ENCODE measurements at regions not wholly inside any gene's neighbourhood (a gene's known extent, or its start where the extent isn't known, plus 50 kb on each side); places are given as distances from the start of the nearest gene placed in this dataset.

DNA sequence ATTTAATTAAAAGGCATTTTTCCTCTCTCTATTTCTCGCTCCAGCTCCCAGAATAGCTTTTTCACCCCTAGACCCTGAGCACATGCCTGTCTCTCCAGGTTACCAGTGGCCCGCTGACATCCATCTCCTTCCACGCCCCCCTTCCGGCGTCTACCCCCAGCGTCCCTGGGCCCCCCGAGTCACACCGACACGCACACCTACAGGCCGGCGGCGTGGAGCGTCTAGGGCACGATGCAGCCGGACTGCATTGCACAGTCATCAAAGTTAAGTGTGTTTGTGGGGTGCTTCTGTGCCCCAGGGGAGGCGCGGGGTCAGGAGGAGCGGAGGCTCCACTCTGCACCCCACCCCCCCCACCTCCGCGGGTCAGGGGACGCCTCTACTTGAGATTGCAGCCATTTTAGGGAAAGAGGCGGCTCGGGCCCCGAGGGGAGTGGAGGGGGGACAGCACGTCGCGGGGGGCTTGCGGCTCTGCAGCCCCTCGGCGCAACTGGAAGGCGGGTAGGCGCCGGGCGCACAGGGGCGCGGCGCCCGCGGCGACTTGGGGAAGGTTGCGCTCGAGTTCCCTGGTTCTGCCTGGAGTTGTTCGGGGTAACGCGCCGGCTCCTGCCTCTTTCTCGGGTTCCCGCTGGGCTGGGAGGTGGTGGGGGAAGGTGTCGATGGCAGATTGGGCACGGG is 112.7 kb downstream of the DHX15 start:
- Histone ChIP-seq H3K4me3 (peak overlapping the region; percentile 64), H3K4me1 (peaks cover 46% of the 10 kb centered on the region), H3K27me3 (peaks cover 36% of the 10 kb centered on the region), H3K9me3 (no peaks in the 10 kb centered on the region), H3K36me3 (no peaks in the 10 kb centered on the region), H3K27ac (no peak overlapping the region)
- TF ChIP-seq EP300 (IDR thresholded peaks at IDR 0.05) (no peak), POLR2A (IDR thresholded peaks at IDR 0.05) (no peak), POLR2AphosphoS5 (IDR thresholded peaks at IDR 0.05) (no peak)
- TF ChIP-seq, protein P1, sequence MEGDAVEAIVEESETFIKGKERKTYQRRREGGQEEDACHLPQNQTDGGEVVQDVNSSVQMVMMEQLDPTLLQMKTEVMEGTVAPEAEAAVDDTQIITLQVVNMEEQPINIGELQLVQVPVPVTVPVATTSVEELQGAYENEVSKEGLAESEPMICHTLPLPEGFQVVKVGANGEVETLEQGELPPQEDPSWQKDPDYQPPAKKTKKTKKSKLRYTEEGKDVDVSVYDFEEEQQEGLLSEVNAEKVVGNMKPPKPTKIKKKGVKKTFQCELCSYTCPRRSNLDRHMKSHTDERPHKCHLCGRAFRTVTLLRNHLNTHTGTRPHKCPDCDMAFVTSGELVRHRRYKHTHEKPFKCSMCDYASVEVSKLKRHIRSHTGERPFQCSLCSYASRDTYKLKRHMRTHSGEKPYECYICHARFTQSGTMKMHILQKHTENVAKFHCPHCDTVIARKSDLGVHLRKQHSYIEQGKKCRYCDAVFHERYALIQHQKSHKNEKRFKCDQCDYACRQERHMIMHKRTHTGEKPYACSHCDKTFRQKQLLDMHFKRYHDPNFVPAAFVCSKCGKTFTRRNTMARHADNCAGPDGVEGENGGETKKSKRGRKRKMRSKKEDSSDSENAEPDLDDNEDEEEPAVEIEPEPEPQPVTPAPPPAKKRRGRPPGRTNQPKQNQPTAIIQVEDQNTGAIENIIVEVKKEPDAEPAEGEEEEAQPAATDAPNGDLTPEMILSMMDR (IDR thresholded peaks at IDR 0.05), result no peak
- DNase-seq (ENCODE audit: low spot score in 2 of 2), result peak in 1 of 2 donors; percentile 63
- under 1% methylated on average over 33 of the region's 50 CpGs for WGBS

DNA sequence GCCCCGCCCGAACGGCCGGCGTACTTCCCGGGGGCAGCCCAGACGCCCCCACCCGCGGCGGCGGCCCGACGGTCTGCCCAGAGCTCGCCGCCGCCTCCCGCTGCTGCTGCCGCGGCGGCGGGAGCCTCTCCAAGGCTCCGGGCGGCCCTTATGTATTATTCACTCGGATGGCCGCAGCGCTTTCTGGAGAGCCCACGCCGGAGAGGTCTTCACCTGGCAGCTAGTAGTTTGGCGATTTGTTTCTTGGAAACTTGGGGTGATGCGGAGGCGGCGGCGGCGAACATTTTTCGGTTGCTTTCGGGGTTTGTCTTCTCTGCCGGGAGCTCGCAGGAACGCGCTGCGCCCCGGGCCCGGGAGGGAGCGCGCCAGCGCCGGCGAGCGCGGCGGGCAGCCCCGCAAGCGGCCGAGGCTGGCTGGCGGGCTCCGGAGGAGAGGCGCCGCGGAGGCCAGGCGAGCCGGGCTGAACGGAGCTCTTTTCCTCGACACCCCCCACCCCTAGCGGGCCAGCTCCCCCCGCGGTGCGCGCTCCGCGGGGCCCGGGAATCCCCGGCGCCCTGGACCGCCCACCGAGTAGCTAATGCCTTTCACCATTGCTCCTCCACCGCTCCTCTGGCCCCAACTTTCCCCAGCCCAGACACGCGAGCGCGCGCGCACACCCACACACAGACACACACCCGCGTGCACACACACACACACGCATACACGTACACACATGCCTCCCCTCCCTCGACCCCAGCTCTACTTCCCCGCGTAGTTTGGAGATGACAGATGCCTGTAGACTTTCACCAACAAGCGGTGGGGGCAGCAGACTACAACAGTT is 113.5 kb downstream of the DHX15 start:
- peak overlapping the region; percentile 43 for H3K27ac ChIP-seq
- H3K36me3 ChIP-seq, result no peaks in the 10 kb centered on the region
- H3K27me3 ChIP-seq, result peaks cover 36% of the 10 kb centered on the region
- H3K4me3 ChIP-seq, result peak overlapping the region; percentile 64
- DNase-seq (ENCODE audit: low spot score in 2 of 2), result peak in 1 of 2 donors; percentile 67
- under 1% methylated on average over 43 of the region's 90 CpGs for WGBS
- no peak for TF ChIP-seq POLR2A (IDR thresholded peaks at IDR 0.05)
- no peak for TF ChIP-seq POLR2AphosphoS5 (IDR thresholded peaks at IDR 0.05)
- no peak for TF ChIP-seq EP300 (IDR thresholded peaks at IDR 0.05)
- TF ChIP-seq, protein P1 (IDR thresholded peaks at IDR 0.05), result no peak
- H3K9me3 ChIP-seq, result no peaks in the 10 kb centered on the region
- H3K4me1 ChIP-seq, result peaks cover 46% of the 10 kb centered on the region

DNA sequence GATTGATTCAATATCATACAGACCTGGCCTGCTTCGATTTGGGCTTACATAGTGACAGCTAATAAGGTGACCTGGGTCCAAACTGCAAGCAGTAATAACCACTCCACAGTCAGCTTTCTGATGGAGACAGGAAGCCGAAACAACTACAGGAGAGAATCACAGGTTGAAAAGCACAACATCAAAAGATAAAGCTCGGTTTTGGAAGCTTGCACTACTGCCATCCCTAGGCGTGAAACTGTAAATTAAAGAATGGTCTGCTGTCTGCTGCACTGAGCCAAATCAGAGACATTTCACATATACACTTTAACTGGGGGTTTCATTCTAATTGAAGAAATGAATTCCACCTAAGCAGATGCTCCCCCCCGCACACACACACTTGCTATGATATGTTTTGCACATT is 116.3 kb downstream of the DHX15 start:
- H3K9me3 ChIP-seq, result no peaks in the 10 kb centered on the region
- H3K27ac ChIP-seq, result no peak overlapping the region
- no peak for TF ChIP-seq POLR2AphosphoS5 (IDR thresholded peaks at IDR 0.05)
- no peak overlapping the region for H3K4me3 ChIP-seq
- no peaks in the 10 kb centered on the region for H3K36me3 ChIP-seq
- H3K27me3 ChIP-seq, result peaks cover 43% of the 10 kb centered on the region
- no peak for DNase-seq (ENCODE audit: low spot score in 2 of 2)
- peaks cover 41% of the 10 kb centered on the region for H3K4me1 ChIP-seq
- WGBS, result 83% methylated on average over 5 of the region's 5 CpGs

DNA sequence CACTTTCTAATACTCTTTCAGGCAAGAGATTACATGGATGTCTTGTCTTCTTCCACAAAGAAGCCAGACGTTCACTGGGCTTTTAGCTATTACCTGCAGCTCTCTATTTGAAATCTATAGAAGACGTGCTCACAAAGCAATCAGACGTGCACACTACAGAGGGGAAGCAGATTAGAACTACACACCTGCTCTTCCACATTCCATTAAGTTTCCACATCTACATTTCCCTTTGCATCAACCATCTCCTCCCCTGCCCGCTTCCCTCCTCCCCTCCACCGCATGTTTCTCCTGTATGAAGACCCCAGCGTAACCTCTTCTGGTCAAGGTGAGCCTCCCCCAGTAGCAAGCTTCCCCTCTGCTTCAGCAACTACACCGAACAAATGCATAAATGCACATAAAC is 119.8 kb downstream of the DHX15 start:
- DNase-seq (ENCODE audit: low spot score in 2 of 2), result no peak
- no peak for TF ChIP-seq POLR2AphosphoS5 (IDR thresholded peaks at IDR 0.05)
- no peak for TF ChIP-seq POLR2A (IDR thresholded peaks at IDR 0.05)
- TF ChIP-seq, protein P1 (IDR thresholded peaks at IDR 0.05), result no peak
- TF ChIP-seq EP300 (IDR thresholded peaks at IDR 0.05), result no peak
- peaks cover 6% of the 10 kb centered on the region for H3K4me1 ChIP-seq
- no peak overlapping the region for H3K27ac ChIP-seq
- no peaks in the 10 kb centered on the region for H3K36me3 ChIP-seq
- WGBS, result 73% methylated on average over 7 of the region's 7 CpGs
- H3K9me3 ChIP-seq, result no peaks in the 10 kb centered on the region
- H3K4me3 ChIP-seq, result no peak overlapping the region
- H3K27me3 ChIP-seq, result peaks cover 19% of the 10 kb centered on the region

DNA sequence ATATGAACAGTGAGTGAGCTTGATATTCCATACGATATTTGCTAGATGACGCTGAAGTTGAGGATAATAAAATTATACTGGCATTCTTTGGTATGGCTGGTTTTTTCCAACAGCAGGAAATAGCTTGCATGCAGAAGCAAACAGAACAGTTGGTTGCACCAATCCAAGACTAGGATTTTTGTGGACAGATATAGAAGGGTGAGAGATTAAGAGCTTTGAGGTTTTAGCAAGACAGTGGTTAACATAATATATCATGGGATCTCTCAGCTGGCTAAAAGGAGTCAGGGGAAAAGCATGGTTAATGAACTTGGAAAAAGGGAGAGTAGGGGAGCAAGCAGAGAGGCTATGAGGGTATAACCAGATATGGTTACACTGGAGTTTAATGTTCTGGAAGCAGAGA is 127.9 kb downstream of the DHX15 start:
- 93% methylated on average over 2 of the region's 2 CpGs for WGBS
- H3K4me1 ChIP-seq, result no peaks in the 10 kb centered on the region

More for the DNA sequence above, 127.9 kb downstream of the DHX15 start:
- Histone ChIP-seq H3K9me3 (no peaks in the 10 kb centered on the region), H3K4me3 (no peak overlapping the region), H3K27ac (no peak overlapping the region), H3K36me3 (no peaks in the 10 kb centered on the region), H3K27me3 (no peaks in the 10 kb centered on the region)
- TF ChIP-seq, protein P1 (IDR thresholded peaks at IDR 0.05), result no peak
- no peak for TF ChIP-seq POLR2A (IDR thresholded peaks at IDR 0.05)
- TF ChIP-seq POLR2AphosphoS5 (IDR thresholded peaks at IDR 0.05), result no peak
- TF ChIP-seq EP300 (IDR thresholded peaks at IDR 0.05), result no peak
- DNase-seq (ENCODE audit: low spot score in 2 of 2), result no peak

Data from suprapubic skin (tissue), 4 donors.